ENCODE measurements at regions not wholly inside any gene's neighbourhood (a gene's known extent, or its start where the extent isn't known, plus 50 kb on each side); places are given as distances from the start of the nearest gene placed in this dataset.

- Histone ChIP-seq H3K27ac (no peak overlapping the region), H3K4me1 (no peaks in the 10 kb centered on the region), H3K9me3 (no peaks in the 10 kb centered on the region), H3K4me3 (no peak overlapping the region), H3K4me2 (no peak overlapping the region)
- FAIRE-seq (no peak), ATAC-seq (no peak), DNase-seq (ENCODE audit: low read depth in 1 of 2, low spot score in 1 of 2) (no peak)
- ChIA-PET CTCF (no interaction called here), POLR2A (no interaction called here)
- TF ChIP-seq RCOR1 (IDR thresholded peaks at IDR 0.05; ENCODE audit: low read depth, low read length) (no peak), POLR2AphosphoS2 (conservative IDR thresholded peaks at IDR 0.05; ENCODE audit: low read length) (no peak), USF2 (IDR thresholded peaks at IDR 0.05) (no peak), CHD2 (IDR thresholded peaks at IDR 0.05; ENCODE audit: low read length, partially characterized antibody) (no peak), SREBF2 (IDR thresholded peaks at IDR 0.05) (no peak), NFE2L2 (conservative IDR thresholded peaks at IDR 0.05; ENCODE audit: low read length) (no peak), MAFK (IDR thresholded peaks at IDR 0.05; ENCODE audit: partially characterized antibody) (no peak), EHF (CRISPR knock-in tag; IDR thresholded peaks at IDR 0.05) (no peak), ZFP36 (IDR thresholded peaks at IDR 0.05; ENCODE audit: borderline replicate concordance, partially characterized antibody) (no peak), KDM1A (IDR thresholded peaks at IDR 0.05; ENCODE audit: low read depth) (no peak), TFCP2L1 (CRISPR knock-in tag; IDR thresholded peaks at IDR 0.05) (no peak), MYC (IDR thresholded peaks at IDR 0.05; ENCODE audit: borderline replicate concordance, low read length) (no peak), TP53 (CRISPR knock-in tag; IDR thresholded peaks at IDR 0.05) (no peak), FOXS1 (CRISPR knock-in tag; IDR thresholded peaks at IDR 0.05) (no peak), EP300 (IDR thresholded peaks at IDR 0.05) (no peak)
- TF ChIP-seq, protein P1, sequence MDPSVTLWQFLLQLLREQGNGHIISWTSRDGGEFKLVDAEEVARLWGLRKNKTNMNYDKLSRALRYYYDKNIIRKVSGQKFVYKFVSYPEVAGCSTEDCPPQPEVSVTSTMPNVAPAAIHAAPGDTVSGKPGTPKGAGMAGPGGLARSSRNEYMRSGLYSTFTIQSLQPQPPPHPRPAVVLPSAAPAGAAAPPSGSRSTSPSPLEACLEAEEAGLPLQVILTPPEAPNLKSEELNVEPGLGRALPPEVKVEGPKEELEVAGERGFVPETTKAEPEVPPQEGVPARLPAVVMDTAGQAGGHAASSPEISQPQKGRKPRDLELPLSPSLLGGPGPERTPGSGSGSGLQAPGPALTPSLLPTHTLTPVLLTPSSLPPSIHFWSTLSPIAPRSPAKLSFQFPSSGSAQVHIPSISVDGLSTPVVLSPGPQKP (IDR thresholded peaks at IDR 0.05; ENCODE audit: low read depth, low read length), result no peak
- TF ChIP-seq, protein P2, sequence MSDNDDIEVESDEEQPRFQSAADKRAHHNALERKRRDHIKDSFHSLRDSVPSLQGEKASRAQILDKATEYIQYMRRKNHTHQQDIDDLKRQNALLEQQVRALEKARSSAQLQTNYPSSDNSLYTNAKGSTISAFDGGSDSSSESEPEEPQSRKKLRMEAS (IDR thresholded peaks at IDR 0.05), result no peak
- 4% methylated on average over 2 of the region's 2 CpGs for WGBS (ENCODE audit: missing lambda C conversion rate)
These were observed 457.5 kb upstream of the ARID1B start for GRCh38 chr6:156319707-156320106.

DNA sequence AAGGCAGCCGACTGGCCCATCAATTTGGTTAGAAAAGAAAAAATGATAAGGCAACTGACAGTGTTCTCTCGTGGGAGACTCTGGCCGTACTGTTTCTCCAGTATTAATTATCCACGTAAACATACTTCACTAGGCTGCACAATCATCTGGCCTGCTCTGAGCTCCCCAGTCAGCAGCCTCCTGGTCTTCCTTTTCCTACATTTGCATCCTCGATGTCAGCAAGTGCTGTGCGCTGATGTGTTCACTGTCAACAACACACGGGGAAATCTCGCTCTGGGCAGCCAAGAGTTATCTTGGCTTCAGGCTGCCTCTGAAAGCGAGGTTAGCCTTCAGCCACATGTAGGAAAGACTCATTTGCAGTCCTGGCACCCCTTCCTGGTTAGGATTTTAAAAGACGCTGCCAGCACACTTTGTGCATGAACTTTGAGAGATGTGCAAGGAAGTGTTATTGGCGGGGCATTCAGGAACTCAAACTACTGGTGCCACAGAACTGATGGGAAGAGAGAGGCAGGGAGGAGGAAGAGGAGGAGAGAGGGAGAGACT is 460.5 kb upstream of the ARID1B start:
- POLR2A ChIA-PET, result no interaction called here
- CTCF ChIA-PET, result no interaction called here
- Histone ChIP-seq H3K9me3 (no peaks in the 10 kb centered on the region), H3K27ac (no peak overlapping the region), H3K4me1 (no peaks in the 10 kb centered on the region), H3K4me3 (no peak overlapping the region), H3K4me2 (no peak overlapping the region)
- DNase-seq (ENCODE audit: low read depth in 1 of 2, low spot score in 1 of 2) (no peak), FAIRE-seq (no peak), ATAC-seq (no peak)
- TF ChIP-seq USF2 (IDR thresholded peaks at IDR 0.05) (no peak), TFCP2L1 (CRISPR knock-in tag; IDR thresholded peaks at IDR 0.05) (no peak), ZC3H11A (IDR thresholded peaks at IDR 0.05) (no peak), POLR2AphosphoS2 (conservative IDR thresholded peaks at IDR 0.05; ENCODE audit: low read length) (no peak), CEBPB (IDR thresholded peaks at IDR 0.05) (no peak), ZNF302 (CRISPR knock-in tag; IDR thresholded peaks at IDR 0.05) (no peak), RAD21 (conservative IDR thresholded peaks at IDR 0.05 in 1 of 2, IDR thresholded peaks at IDR 0.05 in 1 of 2) (no peak), MAZ (IDR thresholded peaks at IDR 0.05; ENCODE audit: borderline replicate concordance, low read depth, low read length) (no peak), POLR2A (IDR thresholded peaks at IDR 0.05; ENCODE audit: low read length) (no peak), CBX8 (IDR thresholded peaks at IDR 0.05) (no peak), HOXB13 (CRISPR knock-in tag; IDR thresholded peaks at IDR 0.05; ENCODE audit: low read depth) (no peak), EHMT2 (IDR thresholded peaks at IDR 0.05; ENCODE audit: low read depth) (no peak), NPAS2 (CRISPR knock-in tag; IDR thresholded peaks at IDR 0.05; ENCODE audit: borderline replicate concordance) (no peak), JUNB (IDR thresholded peaks at IDR 0.05) (no peak), EHF (CRISPR knock-in tag; IDR thresholded peaks at IDR 0.05) (no peak), CHD4 (IDR thresholded peaks at IDR 0.05; ENCODE audit: borderline replicate concordance) (no peak), HOXB5 (CRISPR knock-in tag; IDR thresholded peaks at IDR 0.05) (no peak)
- TF ChIP-seq, protein P3, sequence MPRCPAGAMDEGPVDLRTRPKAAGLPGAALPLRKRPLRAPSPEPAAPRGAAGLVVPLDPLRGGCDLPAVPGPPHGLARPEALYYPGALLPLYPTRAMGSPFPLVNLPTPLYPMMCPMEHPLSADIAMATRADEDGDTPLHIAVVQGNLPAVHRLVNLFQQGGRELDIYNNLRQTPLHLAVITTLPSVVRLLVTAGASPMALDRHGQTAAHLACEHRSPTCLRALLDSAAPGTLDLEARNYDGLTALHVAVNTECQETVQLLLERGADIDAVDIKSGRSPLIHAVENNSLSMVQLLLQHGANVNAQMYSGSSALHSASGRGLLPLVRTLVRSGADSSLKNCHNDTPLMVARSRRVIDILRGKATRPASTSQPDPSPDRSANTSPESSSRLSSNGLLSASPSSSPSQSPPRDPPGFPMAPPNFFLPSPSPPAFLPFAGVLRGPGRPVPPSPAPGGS (IDR thresholded peaks at IDR 0.05), result no peak
- TF ChIP-seq, protein P4, sequence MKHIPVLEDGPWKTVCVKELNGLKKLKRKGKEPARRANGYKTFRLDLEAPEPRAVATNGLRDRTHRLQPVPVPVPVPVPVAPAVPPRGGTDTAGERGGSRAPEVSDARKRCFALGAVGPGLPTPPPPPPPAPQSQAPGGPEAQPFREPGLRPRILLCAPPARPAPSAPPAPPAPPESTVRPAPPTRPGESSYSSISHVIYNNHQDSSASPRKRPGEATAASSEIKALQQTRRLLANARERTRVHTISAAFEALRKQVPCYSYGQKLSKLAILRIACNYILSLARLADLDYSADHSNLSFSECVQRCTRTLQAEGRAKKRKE (CRISPR knock-in tag; IDR thresholded peaks at IDR 0.05; ENCODE audit: low read depth), result no peak
- TF ChIP-seq, protein P5, sequence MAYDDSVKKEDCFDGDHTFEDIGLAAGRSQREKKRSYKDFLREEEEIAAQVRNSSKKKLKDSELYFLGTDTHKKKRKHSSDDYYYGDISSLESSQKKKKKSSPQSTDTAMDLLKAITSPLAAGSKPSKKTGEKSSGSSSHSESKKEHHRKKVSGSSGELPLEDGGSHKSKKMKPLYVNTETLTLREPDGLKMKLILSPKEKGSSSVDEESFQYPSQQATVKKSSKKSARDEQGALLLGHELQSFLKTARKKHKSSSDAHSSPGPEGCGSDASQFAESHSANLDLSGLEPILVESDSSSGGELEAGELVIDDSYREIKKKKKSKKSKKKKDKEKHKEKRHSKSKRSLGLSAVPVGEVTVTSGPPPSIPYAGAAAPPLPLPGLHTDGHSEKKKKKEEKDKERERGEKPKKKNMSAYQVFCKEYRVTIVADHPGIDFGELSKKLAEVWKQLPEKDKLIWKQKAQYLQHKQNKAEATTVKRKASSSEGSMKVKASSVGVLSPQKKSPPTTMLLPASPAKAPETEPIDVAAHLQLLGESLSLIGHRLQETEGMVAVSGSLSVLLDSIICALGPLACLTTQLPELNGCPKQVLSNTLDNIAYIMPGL (CRISPR knock-in tag; IDR thresholded peaks at IDR 0.05; ENCODE audit: borderline replicate concordance), result no peak
- WGBS (ENCODE audit: missing lambda C conversion rate), result 38% methylated on average over 11 of the region's 11 CpGs

Data from A549 (cell line).